GM13977 (cell line): ENCODE measurements at regions not wholly inside any gene's neighbourhood (a gene's known extent, or its start where the extent isn't known, plus 50 kb on each side); places are given as distances from the start of the nearest gene placed in this dataset.

Experiments
- DNase-seq: peaks from one replicate; pipeline ENCODE4 v3.0.0; 2012; ENCODE audit warnings: low spot score
- CTCF ChIP-seq: IDR thresholded peaks from 2 replicates; pipeline ENCODE4 v1.5.1; 2012; ENCODE audit warnings: mild to moderate bottlenecking, control low read depth; ENCODE audit not compliant: insufficient read depth; ENCODE audit errors: extremely low read depth, missing control alignments
- in situ Hi-C: fragments of 300-500 bp; cut with MboI; formaldehyde crosslinking; loops from one replicate; pipeline ENCODE4 v1.12.0; 2022; ENCODE audit warnings: low sequenced_read_pairs, low pct_unique_long_range_greater_than_20kb, mixed read lengths, inconsistent platforms; ENCODE audit not compliant: unreplicated experiment

- DNase-seq = no peak
- no peak for TF ChIP-seq CTCF
- in situ Hi-C loops = no loop called here
Observed at GRCh38 chr1:193674292-193674944, 488.0 kb upstream of the B3GALT2 start.

- DNase-seq = no peak
- in situ Hi-C loops = no loop called here
- TF ChIP-seq CTCF = no peak
Observed at GRCh38 chr1:193666485-193667083, 480.2 kb upstream of the B3GALT2 start.

DNA sequence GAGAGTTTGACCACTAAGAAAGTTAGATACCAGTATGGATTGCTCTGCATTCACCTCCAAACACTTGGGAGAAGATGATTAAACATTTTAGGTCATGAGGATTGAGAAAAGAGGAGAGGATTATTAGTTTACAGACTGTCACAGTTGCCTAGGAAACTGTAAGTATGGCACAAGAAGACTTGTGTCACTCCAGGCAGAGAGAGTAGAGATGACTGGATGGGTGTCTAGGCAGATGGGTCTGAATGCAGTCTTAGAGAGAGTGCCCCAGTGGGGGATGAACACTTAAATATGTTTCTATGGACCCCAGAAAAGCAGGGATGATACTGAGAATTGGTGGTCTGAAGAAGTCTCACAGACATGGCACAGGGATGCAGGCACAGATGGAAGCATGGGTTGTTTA, 477.6 kb upstream of the B3GALT2 start:
- TF ChIP-seq CTCF = no peak
- in situ Hi-C loops = no loop called here
- DNase-seq = no peak

- DNase-seq = no peak
- in situ Hi-C loops = no loop called here
- no peak for TF ChIP-seq CTCF
Observed at GRCh38 chr1:193662030-193662429, 475.6 kb upstream of the B3GALT2 start.

GRCh38 chr1:193661385-193661784, 475.0 kb upstream of the B3GALT2 start:
- DNase-seq = no peak
- no peak for TF ChIP-seq CTCF
- in situ Hi-C loops = no loop called here

DNA sequence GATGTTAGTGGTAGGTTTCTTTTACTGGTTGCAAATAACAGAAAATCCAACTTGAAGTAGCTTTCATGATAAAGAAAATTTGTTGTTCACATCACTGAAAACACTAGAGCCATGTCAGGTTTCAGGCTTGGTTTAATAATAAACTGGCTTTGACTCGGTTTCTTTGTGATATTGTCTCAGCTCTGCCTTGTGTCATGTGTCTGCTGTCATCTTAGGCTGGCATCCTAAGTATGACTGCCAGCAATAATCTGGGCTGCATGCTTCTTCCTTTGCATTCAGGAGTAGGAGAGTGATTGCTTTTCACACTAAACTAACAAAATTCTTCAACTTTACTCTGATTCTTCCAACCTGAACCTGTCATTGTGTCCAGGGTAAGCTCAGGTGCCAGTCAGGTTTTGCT, 474.0 kb upstream of the B3GALT2 start:
- in situ Hi-C loops = no loop called here
- no peak for DNase-seq

More for the DNA sequence above, 474.0 kb upstream of the B3GALT2 start:
- no peak for TF ChIP-seq CTCF
